K562 (cell line): ENCODE measurements at regions not wholly inside any gene's neighbourhood (a gene's known extent, or its start where the extent isn't known, plus 50 kb on each side); places are given as distances from the start of the nearest gene placed in this dataset.

Experiments
- ATAC-seq: fragments of 200-7000 bp; cut with Tn5 transposase; 3 replicates; pipeline ENCODE4 v1.9.1; 2020; ENCODE audit warnings: moderate library complexity
- BruUV-seq: library from RNA; stranded (reverse); fragments of 400-500 nt; replicated peaks from 2 replicates; lab custom pipeline; 2021; lab: Mats Ljungman, UMichigan
- CTCF ChIA-PET: fragments of 300-600 bp; formaldehyde crosslinking; extraction: SDS; loops from one replicate; lab custom pipeline; 2021; ENCODE audit warnings: low intra/inter-chr PET ratio; lab: Yijun Ruan, JAX
- POLR2A ChIA-PET: fragments of 300-600, 350-650 bp; sonication (Branson Sonifier 250); formaldehyde crosslinking; extraction: SDS; loops from one replicate; lab custom pipeline; 2021; ENCODE audit warnings: antibody characterized with exemption, inconsistent platforms; lab: Yijun Ruan, JAX
- DNase-seq, 4 experiments: peaks; one replicate each; pipeline versions ENCODE4 v3.0.0 to v3.0.0-alpha.2; 2011 to 2018; ENCODE audit warnings: low spot score in 3 of 4, mixed read lengths in 3 of 4; ENCODE audit errors: extremely low read depth in 1 of 4
- FAIRE-seq: peaks from 2 replicates; lab custom pipeline; 2011; peaks lifted over from hg19 to GRCh38; lab: Jason Lieb, UNC
- H2AFZ ChIP-seq: 2 replicates; pipeline ENCODE4 v1.6.0; 2011; ENCODE audit warnings: low read depth, low read length, control low read depth, inconsistent platforms
- H3K27ac ChIP-seq: fragments of 200-600 bp; 3 replicates; pipeline ENCODE4 v1.8.0; 2011; ENCODE audit warnings: low read depth, mild to moderate bottlenecking, control low read depth, inconsistent platforms, low read length, moderate library complexity, mixed read lengths; ENCODE audit errors: extremely low read depth
- H3K27me3 ChIP-seq, 2 experiments: fragments of 300-600 bp in 1 of 2; 2 replicates in 1 of 2; 3 replicates in 1 of 2; pipeline versions ENCODE4 v1.6.0 to v1.8.0; 2011; ENCODE audit warnings: inconsistent platforms in 2 of 2, low read length in 2 of 2, mild to moderate bottlenecking in 1 of 2, mixed read lengths in 1 of 2, moderate library complexity in 1 of 2; ENCODE audit not compliant: control insufficient read depth in 2 of 2, insufficient read depth in 2 of 2
- H3K36me3 ChIP-seq: fragments of 300-600 bp; 3 replicates; pipeline ENCODE4 v1.8.0; 2011; ENCODE audit warnings: mild to moderate bottlenecking, low read length, inconsistent platforms; ENCODE audit not compliant: control insufficient read depth, insufficient read depth
- H3K4me1 ChIP-seq, 2 experiments: fragments of 200-600 bp in 1 of 2; replicated peaks in 1 of 2; 2 replicates in 1 of 2; 3 replicates in 1 of 2; pipeline versions ENCODE4 v1.5.1 to v1.8.0; 2011; ENCODE audit warnings: inconsistent platforms in 2 of 2, low read length in 2 of 2, mild to moderate bottlenecking in 1 of 2, mixed read lengths in 1 of 2, moderate library complexity in 1 of 2; ENCODE audit not compliant: control insufficient read depth in 2 of 2, insufficient read depth in 2 of 2
- H3K4me2 ChIP-seq: 2 replicates; pipeline ENCODE4 v1.6.1; 2011; ENCODE audit warnings: low read length, control low read depth, inconsistent platforms, mixed read lengths; ENCODE audit not compliant: insufficient read depth
- H3K4me3 ChIP-seq: fragments of 200-600 bp; sonication (generic), shearing (Covaris generic); 2 replicates; pipeline ENCODE4 v1.5.1; 2016; ENCODE audit warnings: control low read depth, inconsistent platforms
- H3K79me2 ChIP-seq: fragments of 200-600 bp; 3 replicates; pipeline ENCODE4 v1.8.0; 2011; ENCODE audit warnings: low read length, inconsistent platforms; ENCODE audit not compliant: control insufficient read depth, insufficient read depth
- H3K9ac ChIP-seq, 2 experiments: 2 replicates each; pipeline versions ENCODE4 v1.6.0 to v1.6.1; 2011; ENCODE audit warnings: low read depth in 2 of 2, low read length in 2 of 2, control low read depth in 1 of 2, inconsistent platforms in 1 of 2, mild to moderate bottlenecking in 1 of 2, mixed read lengths in 1 of 2; ENCODE audit not compliant: insufficient read depth in 1 of 2
- H3K9me1 ChIP-seq: one replicate; pipeline ENCODE4 v1.6.0; 2011; ENCODE audit warnings: inconsistent platforms, mild to moderate bottlenecking, low read length, moderate library complexity; ENCODE audit not compliant: control insufficient read depth, insufficient read depth
- H3K9me3 ChIP-seq: replicated peaks from 2 replicates; pipeline ENCODE4 v1.5.1; 2011; ENCODE audit warnings: low read depth, low read length, inconsistent platforms; ENCODE audit not compliant: control insufficient read depth, insufficient read depth
- H4K20me1 ChIP-seq: replicated peaks from 2 replicates; pipeline ENCODE4 v1.6.1; 2011; ENCODE audit warnings: low read length, inconsistent platforms, mixed read lengths; ENCODE audit not compliant: control insufficient read depth, insufficient read depth
- BCOR ChIP-seq: fragments of 450-650 bp; IDR thresholded peaks from 2 replicates; pipeline ENCODE4 v1.6.1; 2016
- BRF2 ChIP-seq: IDR thresholded peaks from 3 replicates; pipeline ENCODE4 v1.6.1; 2011; ENCODE audit warnings: borderline replicate concordance, mild to moderate bottlenecking; ENCODE audit not compliant: insufficient read length, insufficient read depth
- GABPA ChIP-seq: fragments of 200-800 bp; sonication (Bioruptor generic); conservative IDR thresholded peaks from 2 replicates; pipeline ENCODE4 v1.6.1; 2016; ENCODE audit warnings: low read depth, missing genetic modification characterization, missing compliant biosample characterization
- NFIX ChIP-seq: fragments of 250-450 bp; sonication (Bioruptor Pico); IDR thresholded peaks from 2 replicates; pipeline ENCODE4 v1.4.0; 2020; ENCODE audit warnings: low read depth, mild to moderate bottlenecking, moderate library complexity
- NFXL1 ChIP-seq: fragments of 450-650 bp; formaldehyde crosslinking; IDR thresholded peaks from 2 replicates; pipeline ENCODE4 v1.4.0; 2021; ENCODE audit warnings: mild to moderate bottlenecking
- NR1H2 ChIP-seq: sonication (generic); formaldehyde crosslinking; IDR thresholded peaks from 2 replicates; pipeline ENCODE4 v1.4.0; 2020; ENCODE audit warnings: mild to moderate bottlenecking, missing genetic modification reagents
- RBM14 ChIP-seq: fragments of 200-400 bp; formaldehyde crosslinking; IDR thresholded peaks from 2 replicates; pipeline ENCODE4 v1.6.1; 2018; ENCODE audit warnings: low read depth, mild to moderate bottlenecking, low read length, moderate library complexity, borderline replicate concordance; ENCODE audit not compliant: insufficient read depth
- SFPQ ChIP-seq: fragments of 200-400 bp; formaldehyde crosslinking; IDR thresholded peaks from 2 replicates; pipeline ENCODE4 v1.6.1; 2017; ENCODE audit warnings: mild to moderate bottlenecking, low read depth, low read length, moderate library complexity
- SMAD4 ChIP-seq: fragments of 250-450 bp; sonication (Bioruptor Pico); conservative IDR thresholded peaks from 2 replicates; pipeline ENCODE4 v1.8.0; 2021; ENCODE audit warnings: inconsistent platforms, mild to moderate bottlenecking, moderate library complexity
- SMARCA4 ChIP-seq: fragments of 450-650 bp; IDR thresholded peaks from 2 replicates; pipeline ENCODE4 v1.6.1; 2016
- TOE1 ChIP-seq, 2 experiments: fragments of 450-650 bp in 1 of 2; sonication (generic) in 1 of 2; formaldehyde crosslinking in 1 of 2; IDR thresholded peaks; 2 replicates each; pipeline versions ENCODE4 v1.7.1 to v1.8.0; 2016 to 2022; ENCODE audit warnings: borderline replicate concordance in 2 of 2, mild to moderate bottlenecking in 2 of 2, antibody characterized with exemption in 1 of 2, inconsistent platforms in 1 of 2, low read depth in 1 of 2, missing genetic modification reagents in 1 of 2, moderate library complexity in 1 of 2
- WHSC1 ChIP-seq: IDR thresholded peaks from one replicate; pipeline ENCODE4 v1.6.1; 2012; ENCODE audit warnings: low read length, control low read depth, inconsistent platforms
- ZNF592 ChIP-seq: fragments of 450-650 bp; IDR thresholded peaks from 2 replicates; pipeline ENCODE4 v1.6.1; 2017; ENCODE audit warnings: antibody characterized with exemption, mild to moderate bottlenecking
- WGBS: fragments of 100-300 bp; shearing (Covaris generic); methylation state at CpG from one replicate; pipeline ENCODE4 v1.1.6; 2016; ENCODE audit warnings: low coverage, mixed read lengths; ENCODE audit not compliant: insufficient coverage; ENCODE audit errors: missing lambda C conversion rate; 5-methylcytosine and 5-hydroxymethylcytosine counted together
- in situ Hi-C: fragments of 300-500 bp; cut with MboI; formaldehyde crosslinking; loops from 4 replicates; pipeline ENCODE4 v1.15.0; 2018; ENCODE audit warnings: inconsistent platforms, mixed read lengths
- intact Hi-C: fragments of 100-400 bp; cut with micrococcal nuclease; formaldehyde crosslinking; loops from 2 replicates; pipeline ENCODE4 v1.14.2; 2022

- TF ChIP-seq TOE1 (IDR thresholded peaks at IDR 0.05; ENCODE audit: borderline replicate concordance) = no peak
- TF ChIP-seq TOE1 (CRISPR knock-in tag; IDR thresholded peaks at IDR 0.05; ENCODE audit: borderline replicate concordance, low read depth) = no peak
- TF ChIP-seq NFXL1 (CRISPR knock-in tag) = no peak
- TF ChIP-seq NR1H2 (CRISPR knock-in tag) = no peak
Observed at GRCh38 chr2:146240391-146240790, 1604.4 kb upstream of the ACVR2A start (continued).

DNA sequence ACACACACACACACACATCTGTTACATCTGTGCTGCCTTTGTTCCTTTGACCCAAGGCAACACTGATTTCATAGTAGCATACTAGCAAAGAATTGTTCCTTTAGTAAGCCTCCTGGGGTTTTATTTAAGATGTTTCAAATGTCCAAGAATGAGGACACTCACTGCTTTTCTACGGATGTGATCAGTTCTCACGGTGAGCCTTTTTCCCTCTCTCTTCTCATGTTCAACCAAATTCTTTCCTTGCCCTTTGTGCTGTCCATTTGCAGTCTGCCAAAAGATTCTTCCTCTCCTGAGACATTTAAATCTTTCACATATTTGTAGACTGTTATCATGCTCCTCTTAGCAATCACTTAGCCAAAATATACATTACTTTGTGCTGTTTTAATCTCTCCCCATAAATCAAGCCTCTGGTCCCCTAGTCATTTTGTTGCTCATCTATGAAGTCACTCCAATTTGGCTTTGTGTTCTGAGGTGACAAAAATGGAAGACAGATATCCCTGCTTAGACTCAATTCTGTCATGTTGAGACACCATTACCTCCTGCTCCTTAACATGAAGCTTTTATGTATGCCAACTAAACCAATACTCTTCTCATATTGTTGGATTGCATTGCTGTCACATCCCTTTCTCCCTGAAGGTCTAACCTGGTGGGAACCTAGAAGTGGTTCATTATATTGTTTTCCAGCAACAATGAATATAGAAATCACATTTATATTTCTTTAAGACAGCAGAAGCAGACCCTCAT lies 1605.3 kb upstream of the ACVR2A start:
- Histone ChIP-seq H4K20me1 (no peaks in the 10 kb centered on the region), H2AFZ (no peak overlapping the region), H3K36me3 (no peaks in the 10 kb centered on the region), H3K9me1 (no peaks in the 10 kb centered on the region), H3K4me1 (no peaks in the 10 kb centered on the region), H3K27ac (no peak overlapping the region), H3K9me3 (no peaks in the 10 kb centered on the region; the same call in 1 of the 2 replicates), H3K79me2 (no peaks in the 10 kb centered on the region), H3K4me3 (no peak overlapping the region), H3K4me2 (no peak overlapping the region), H3K9ac (no peak overlapping the region), H3K27me3 (no peaks in the 10 kb centered on the region)
- FAIRE-seq = no peak
- intact Hi-C loops (no loop called here), in situ Hi-C loops (no loop called here)
- 6% methylated on average over 2 of the region's 2 CpGs for WGBS
- no peak for ATAC-seq
- no peak for DNase-seq
- POLR2A ChIA-PET = no interaction called here
- BruUV-seq = no TSS peak
- CTCF ChIA-PET = no interaction called here
- no peak for TF ChIP-seq NFIX (CRISPR knock-in tag)
- no peak for TF ChIP-seq GABPA (tag)
- TF ChIP-seq RBM14 = no peak
- no peak for TF ChIP-seq BRF2
- TF ChIP-seq ZNF592 = no peak
- no peak for TF ChIP-seq SFPQ
- no peak for TF ChIP-seq WHSC1
- TF ChIP-seq BCOR = no peak
- no peak for TF ChIP-seq SMARCA4
- TF ChIP-seq SMAD4 (CRISPR knock-in tag) = no peak
